Vagina (tissue), 2 donors: ENCODE measurements at regions not wholly inside any gene's neighbourhood (a gene's known extent, or its start where the extent isn't known, plus 50 kb on each side); places are given as distances from the start of the nearest gene placed in this dataset.

Experiments
- CTCF ChIP-seq, 3 experiments: fragments of 450-650 bp in 2 of 3; fragments of 200-600 bp in 1 of 3; sonication (generic) in 1 of 3; IDR thresholded peaks; one replicate each; pipeline ENCODE4 v1.5.1; 2017 to 2019; ENCODE audit warnings: antibody characterized with exemption in 3 of 3, mild to moderate bottlenecking in 2 of 3, moderate library complexity in 2 of 3
- POLR2A ChIP-seq, 2 donors: fragments of 450-650 bp; IDR thresholded peaks; one replicate each; pipeline ENCODE4 v1.6.1; 2017; ENCODE audit warnings: antibody characterized with exemption in 2 of 2, mild to moderate bottlenecking in 2 of 2, moderate library complexity in 2 of 2

GRCh38 chr5:159678657-159679392 lies 237.5 kb upstream of the ADRA1B start:
- TF ChIP-seq CTCF (IDR thresholded peaks at IDR 0.05) (no peak), POLR2A (IDR thresholded peaks at IDR 0.05) (no peak)
